Adipocyte (in vitro differentiated cells): ENCODE measurements at regions not wholly inside any gene's neighbourhood (a gene's known extent, or its start where the extent isn't known, plus 50 kb on each side); places are given as distances from the start of the nearest gene placed in this dataset.
"Not testable (repeated sequence)": the region's sequence is repeated elsewhere in the genome, so short reads cannot be mapped to it uniquely, and the experiment has no call there.

ENCODE experiments used
- DNase-seq: peaks from one replicate; pipeline ENCODE4 v3.0.0-alpha.2; 2015; ENCODE audit warnings: low read depth
- H3K27me3 ChIP-seq: replicated peaks from 2 replicates; pipeline ENCODE4 v1.7.0; 2013; ENCODE audit warnings: mild to moderate bottlenecking, low read length, moderate library complexity; ENCODE audit not compliant: control insufficient read depth, insufficient read depth
- H3K36me3 ChIP-seq: 2 replicates; pipeline ENCODE4 v1.7.0; 2013; ENCODE audit warnings: low read length, mild to moderate bottlenecking, moderate library complexity; ENCODE audit not compliant: control insufficient read depth, insufficient read depth, severe bottlenecking
- H3K4me1 ChIP-seq: 2 replicates; pipeline ENCODE4 v1.7.0; 2013; ENCODE audit warnings: mild to moderate bottlenecking, low read length, moderate library complexity; ENCODE audit not compliant: control insufficient read depth, insufficient read depth
- H3K4me3 ChIP-seq: 2 replicates; pipeline ENCODE4 v1.7.0; 2013; ENCODE audit warnings: mild to moderate bottlenecking, low read length, moderate library complexity
- H3K9ac ChIP-seq: 2 replicates; pipeline ENCODE4 v1.7.0; 2013; ENCODE audit warnings: mild to moderate bottlenecking, low read length, moderate library complexity
- H3K9me3 ChIP-seq: 2 replicates; pipeline ENCODE4 v1.7.0; 2013; ENCODE audit warnings: mild to moderate bottlenecking, low read length, moderate library complexity; ENCODE audit not compliant: control insufficient read depth

GRCh38 chr11:128040603-128041002, 546.8 kb downstream of the ETS1 start:
- Histone ChIP-seq H3K9ac (no peak overlapping the region), H3K27me3 (peaks cover 12% of the 10 kb centered on the region), H3K4me1 (peaks cover 36% of the 10 kb centered on the region), H3K36me3 (no peaks in the 10 kb centered on the region), H3K9me3 (peaks cover 9% of the 10 kb centered on the region), H3K4me3 (no peak overlapping the region)
- DNase-seq, result peak; percentile 47

GRCh38 chr11:128039140-128040021, 548.0 kb downstream of the ETS1 start:
- Histone ChIP-seq H3K4me3 (peak overlapping the region; percentile 17), H3K36me3 (no peaks in the 10 kb centered on the region), H3K9me3 (peaks cover 9% of the 10 kb centered on the region), H3K9ac (no peak overlapping the region), H3K4me1 (peaks cover 36% of the 10 kb centered on the region), H3K27me3 (peaks cover 23% of the 10 kb centered on the region)
- peak; percentile 85 for DNase-seq

GRCh38 chr11:128036556-128037093, 550.7 kb downstream of the ETS1 start:
- no peak overlapping the region for H3K4me3 ChIP-seq
- H3K4me1 ChIP-seq, result peaks cover 36% of the 10 kb centered on the region
- no peak overlapping the region for H3K9ac ChIP-seq
- no peak for DNase-seq
- H3K36me3 ChIP-seq, result no peaks in the 10 kb centered on the region
- H3K9me3 ChIP-seq, result no peaks in the 10 kb centered on the region
- H3K27me3 ChIP-seq, result peaks cover 23% of the 10 kb centered on the region

- H3K4me1 ChIP-seq, result peaks cover 32% of the 10 kb centered on the region
- DNase-seq, result no peak
- no peaks in the 10 kb centered on the region for H3K9me3 ChIP-seq
- no peak overlapping the region for H3K4me3 ChIP-seq
- no peak overlapping the region for H3K9ac ChIP-seq
- no peaks in the 10 kb centered on the region for H3K36me3 ChIP-seq
- H3K27me3 ChIP-seq, result peaks cover 23% of the 10 kb centered on the region
Observed at GRCh38 chr11:128036006-128036405, 551.4 kb downstream of the ETS1 start.

DNA sequence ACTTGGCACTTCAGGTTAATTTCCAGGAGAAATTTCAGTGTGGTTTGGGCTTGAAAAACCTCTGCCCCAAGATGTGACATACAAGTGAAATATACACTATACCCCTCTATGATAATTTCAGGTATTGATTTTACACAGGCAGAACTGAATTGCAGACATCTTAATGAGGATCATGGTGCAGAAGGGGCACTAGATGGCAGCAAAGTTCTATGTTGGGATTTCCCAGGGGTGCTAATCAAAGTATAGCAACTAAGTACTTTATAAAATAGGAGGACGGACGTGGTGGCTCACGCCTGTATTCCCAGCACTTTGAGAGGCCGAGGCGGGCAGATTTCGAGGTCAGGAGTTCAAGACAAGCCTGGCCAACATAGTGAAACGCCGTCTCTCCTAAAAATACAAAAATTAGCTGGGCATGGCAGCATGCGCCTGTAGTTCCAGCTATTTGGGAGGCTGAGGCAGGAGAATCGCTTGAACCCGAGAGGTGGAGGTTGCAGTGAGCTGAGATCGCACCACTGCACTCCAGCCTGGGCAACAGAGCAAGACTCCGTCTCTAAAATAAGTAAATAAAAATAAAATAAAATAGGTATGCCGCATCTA, 555.7 kb downstream of the ETS1 start:
- peak; percentile 81 for DNase-seq
- peaks cover 12% of the 10 kb centered on the region for H3K9me3 ChIP-seq

GRCh38 chr11:128029219-128029722, 558.1 kb downstream of the ETS1 start:
- no peak overlapping the region for H3K4me3 ChIP-seq
- peaks cover 12% of the 10 kb centered on the region for H3K9me3 ChIP-seq
- no peak overlapping the region for H3K9ac ChIP-seq
- no peak for DNase-seq
- peaks cover 24% of the 10 kb centered on the region for H3K4me1 ChIP-seq
- H3K27me3 ChIP-seq, result no peaks in the 10 kb centered on the region
- no peaks in the 10 kb centered on the region for H3K36me3 ChIP-seq

More for the DNA sequence above, 555.7 kb downstream of the ETS1 start:
- Histone ChIP-seq H3K27me3 (peaks cover 18% of the 10 kb centered on the region), H3K4me1 (peaks cover 18% of the 10 kb centered on the region)
- H3K36me3 ChIP-seq, H3K4me3 ChIP-seq, H3K9ac ChIP-seq: not testable (repeated sequence)

DNA sequence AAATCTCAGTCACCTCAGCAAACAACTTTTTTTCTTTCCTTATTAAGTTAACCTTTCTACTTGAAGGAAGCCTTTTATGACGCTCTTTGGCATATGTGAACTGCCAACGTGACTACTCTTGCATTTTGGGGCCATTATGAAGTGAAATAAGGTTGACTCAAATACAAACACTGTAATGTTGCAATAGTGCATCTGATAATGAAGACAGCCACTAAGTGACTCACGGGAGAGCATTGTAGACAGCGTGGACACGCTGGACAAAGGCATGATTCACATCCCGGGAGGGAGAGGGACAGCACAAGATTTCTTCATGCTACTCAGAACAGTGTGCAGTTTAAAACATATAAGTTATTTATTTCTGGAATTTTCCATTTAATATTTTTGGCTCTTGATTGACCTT, 560.8 kb downstream of the ETS1 start:
- H3K9ac ChIP-seq, result no peak overlapping the region
- no peaks in the 10 kb centered on the region for H3K27me3 ChIP-seq
- DNase-seq, result peak; percentile 94
- H3K4me1 ChIP-seq, result peaks cover 24% of the 10 kb centered on the region
- H3K9me3 ChIP-seq, result peaks cover 12% of the 10 kb centered on the region
- H3K4me3 ChIP-seq, result no peak overlapping the region
- no peaks in the 10 kb centered on the region for H3K36me3 ChIP-seq

DNA sequence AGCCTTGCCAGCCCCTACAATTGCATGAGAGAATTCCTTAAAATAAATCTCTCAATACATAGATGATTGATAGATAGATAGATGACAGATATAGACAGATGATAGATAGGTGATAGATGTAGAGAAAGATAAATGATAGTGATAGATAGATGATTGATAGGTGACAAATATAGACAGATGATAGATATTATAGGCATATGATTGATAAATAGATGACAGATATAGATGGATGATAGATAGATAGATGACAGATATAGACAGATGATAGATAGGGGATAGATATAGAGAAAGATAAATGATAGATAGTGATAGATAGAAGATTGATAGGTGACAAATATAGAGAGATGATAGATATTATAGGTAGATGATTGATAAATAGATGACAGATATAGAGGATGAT, 564.6 kb downstream of the ETS1 start:
- H3K9me3 ChIP-seq, result peaks cover 1% of the 10 kb centered on the region

GRCh38 chr11:128022007-128022368, 565.4 kb downstream of the ETS1 start:
- Histone ChIP-seq H3K4me1 (peaks cover 11% of the 10 kb centered on the region), H3K27me3 (no peaks in the 10 kb centered on the region), H3K9ac (no peak overlapping the region), H3K4me3 (no peak overlapping the region), H3K36me3 (no peaks in the 10 kb centered on the region), H3K9me3 (no peaks in the 10 kb centered on the region)
- DNase-seq, result peak; percentile 40

More for the DNA sequence above, 564.6 kb downstream of the ETS1 start:
- Histone ChIP-seq H3K4me1 (peaks cover 19% of the 10 kb centered on the region), H3K36me3 (no peaks in the 10 kb centered on the region), H3K27me3 (no peaks in the 10 kb centered on the region), H3K4me3 (no peak overlapping the region), H3K9ac (no peak overlapping the region)
- no peak for DNase-seq

DNA sequence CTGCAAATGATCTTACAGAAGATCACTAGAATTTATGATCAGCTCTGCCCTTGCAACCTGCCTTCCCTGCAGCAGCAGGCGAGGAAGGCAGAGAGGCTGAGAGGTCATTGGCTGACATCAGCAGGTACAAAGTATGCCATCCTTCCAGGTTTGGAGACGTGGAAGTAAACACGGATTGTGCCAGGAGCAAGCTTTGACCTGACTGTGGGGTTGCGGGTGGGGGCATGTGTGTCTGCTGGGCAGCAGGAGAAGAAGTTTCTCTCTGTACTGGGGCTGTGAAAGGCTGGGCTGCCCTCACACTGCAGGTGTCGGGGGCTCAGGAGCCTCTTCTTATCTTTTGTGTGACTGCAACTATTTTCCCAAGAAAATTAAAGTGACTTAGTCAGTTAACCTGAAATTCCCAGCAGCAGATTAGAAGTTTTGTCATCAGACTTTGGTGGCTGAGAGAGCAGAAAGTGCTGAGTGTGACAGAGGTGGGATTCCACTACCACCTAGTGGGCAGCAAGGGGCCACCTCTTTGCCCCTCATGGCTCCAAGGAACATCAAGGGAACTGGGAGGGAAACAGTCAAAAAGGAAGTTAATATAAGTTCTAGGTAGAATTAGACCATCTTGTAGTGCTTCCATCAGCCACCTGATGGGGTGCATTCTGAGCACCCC, 565.9 kb downstream of the ETS1 start:
- no peaks in the 10 kb centered on the region for H3K36me3 ChIP-seq
- H3K4me1 ChIP-seq, result peaks cover 9% of the 10 kb centered on the region
- peak; percentile 41 for DNase-seq
- H3K4me3 ChIP-seq, result no peak overlapping the region
- H3K9ac ChIP-seq, result no peak overlapping the region
- H3K27me3 ChIP-seq, result no peaks in the 10 kb centered on the region
- no peaks in the 10 kb centered on the region for H3K9me3 ChIP-seq

GRCh38 chr11:128018692-128019091, 568.7 kb downstream of the ETS1 start:
- no peaks in the 10 kb centered on the region for H3K4me1 ChIP-seq
- no peak overlapping the region for H3K4me3 ChIP-seq
- H3K9me3 ChIP-seq, result no peaks in the 10 kb centered on the region
- no peaks in the 10 kb centered on the region for H3K36me3 ChIP-seq
- no peaks in the 10 kb centered on the region for H3K27me3 ChIP-seq
- no peak overlapping the region for H3K9ac ChIP-seq
- DNase-seq, result no peak
